ENCODE measurements at regions not wholly inside any gene's neighbourhood (a gene's known extent, or its start where the extent isn't known, plus 50 kb on each side); places are given as distances from the start of the nearest gene placed in this dataset.

DNA sequence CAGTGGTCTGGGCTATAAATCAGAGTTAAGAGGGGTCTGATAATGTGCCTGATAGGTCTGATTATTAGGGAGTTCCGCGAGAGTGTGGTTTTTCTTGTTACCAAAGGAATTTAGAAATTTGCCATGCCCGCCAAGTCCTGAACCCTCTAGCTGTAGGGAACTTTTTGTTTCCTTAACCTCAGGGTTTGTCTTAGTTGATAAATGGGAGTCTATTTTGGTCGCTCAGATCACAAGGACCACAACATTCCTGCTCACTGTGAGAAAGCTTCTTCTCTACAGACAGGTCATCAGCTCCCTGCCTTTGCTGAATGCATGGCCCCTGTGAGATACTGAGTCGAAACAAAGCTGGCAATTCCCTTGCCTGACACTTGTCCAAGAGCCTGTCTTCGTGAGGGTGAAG, 497.8 kb downstream of the HS3ST4 start:
- no peak for ATAC-seq

DNA sequence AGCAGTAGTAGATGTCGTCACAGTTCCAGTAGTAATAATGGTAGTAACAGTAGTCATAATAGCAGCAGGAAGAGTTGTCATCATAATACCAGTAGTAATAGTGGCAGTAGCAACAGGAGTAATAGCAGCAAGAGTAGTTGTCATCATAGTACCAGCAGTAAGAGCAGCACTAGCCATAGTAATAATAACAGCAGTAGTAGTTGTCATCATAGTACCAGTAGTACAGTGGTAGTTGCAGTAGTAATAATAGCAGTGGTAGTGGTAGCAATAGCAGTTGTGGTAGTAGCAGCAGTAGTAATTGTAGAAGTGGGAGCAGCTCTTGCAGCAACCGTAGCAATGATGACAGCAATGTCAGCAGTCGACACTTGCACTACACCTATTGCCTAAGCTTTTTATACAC, 502.8 kb downstream of the HS3ST4 start:
- no peak for ATAC-seq

DNA sequence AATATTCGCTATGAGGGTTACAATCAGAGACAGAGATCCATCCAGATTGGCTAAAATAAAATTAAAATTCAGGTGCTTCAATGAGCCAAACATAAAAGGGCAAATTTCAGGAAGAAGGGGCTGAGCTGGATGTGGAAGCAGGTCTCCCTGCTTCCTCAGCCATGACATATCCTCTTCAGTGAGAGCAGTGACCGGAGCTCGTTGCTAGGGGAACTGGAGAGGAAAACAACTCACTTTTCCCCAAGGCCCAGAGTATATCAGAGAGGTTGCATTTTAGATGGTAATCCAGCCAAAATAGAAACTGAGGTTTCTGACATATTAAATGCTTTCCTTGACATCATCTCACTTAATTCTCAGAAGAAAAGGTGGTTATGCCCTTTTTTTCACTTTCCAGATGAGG, 503.5 kb downstream of the HS3ST4 start:
- ATAC-seq, result no peak

DNA sequence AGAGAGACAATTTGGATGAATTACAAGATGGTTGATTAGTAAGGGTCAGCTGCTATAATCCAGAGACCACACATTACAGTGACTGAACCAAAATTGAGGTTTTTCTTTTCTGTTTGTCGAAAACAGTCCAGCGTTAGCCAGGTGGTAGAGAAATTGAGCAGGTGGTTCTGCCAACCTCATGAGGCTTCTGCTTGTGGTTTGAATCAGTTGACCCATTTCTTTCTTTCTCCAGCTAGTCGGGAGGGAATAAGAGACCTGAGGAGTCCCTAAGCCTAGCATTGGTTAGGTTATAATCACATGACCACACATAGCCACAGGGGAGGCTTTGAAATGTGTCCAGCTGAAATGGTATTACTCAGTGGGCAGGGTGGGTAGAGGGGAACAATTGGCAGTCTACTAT, 504.6 kb downstream of the HS3ST4 start:
- ATAC-seq, result no peak

DNA sequence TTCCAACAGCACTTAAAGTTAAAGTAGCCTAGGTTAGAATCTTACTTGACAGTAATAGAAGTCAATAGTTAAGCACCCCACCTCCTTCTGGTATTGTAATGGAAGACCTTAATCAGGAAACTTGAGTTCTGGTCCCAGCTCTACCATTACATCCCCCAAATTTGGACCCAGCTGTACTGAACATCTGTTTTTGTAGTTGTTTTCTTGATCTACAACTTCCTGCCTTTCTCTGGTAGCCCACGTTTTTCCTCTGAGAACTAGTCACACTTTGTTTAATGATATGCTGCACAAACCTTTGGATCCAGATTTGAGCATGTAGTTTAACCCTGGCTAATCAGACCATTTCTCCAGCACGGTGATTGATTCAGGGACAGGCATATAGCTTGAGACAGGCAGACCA, 505.0 kb downstream of the HS3ST4 start:
- ATAC-seq, result no peak

DNA sequence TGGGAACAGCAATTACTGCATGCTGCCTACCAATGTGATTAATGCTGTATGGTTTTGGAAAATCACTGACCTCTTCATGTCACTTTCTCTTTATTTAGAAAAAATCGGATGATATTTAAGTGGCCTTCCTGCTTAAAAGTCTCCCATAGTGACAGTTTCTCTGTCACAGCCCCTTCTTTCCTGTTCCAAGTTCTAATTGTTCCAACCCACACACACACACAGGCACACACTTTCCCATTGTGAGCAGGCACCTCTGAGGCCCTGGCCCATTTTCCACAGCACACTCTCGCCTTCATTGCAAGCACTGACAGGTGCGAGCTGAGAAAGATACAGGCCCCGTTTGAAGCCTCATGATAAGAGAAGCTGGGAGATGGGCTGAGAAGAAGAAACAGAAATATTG, 505.9 kb downstream of the HS3ST4 start:
- ATAC-seq, result no peak

DNA sequence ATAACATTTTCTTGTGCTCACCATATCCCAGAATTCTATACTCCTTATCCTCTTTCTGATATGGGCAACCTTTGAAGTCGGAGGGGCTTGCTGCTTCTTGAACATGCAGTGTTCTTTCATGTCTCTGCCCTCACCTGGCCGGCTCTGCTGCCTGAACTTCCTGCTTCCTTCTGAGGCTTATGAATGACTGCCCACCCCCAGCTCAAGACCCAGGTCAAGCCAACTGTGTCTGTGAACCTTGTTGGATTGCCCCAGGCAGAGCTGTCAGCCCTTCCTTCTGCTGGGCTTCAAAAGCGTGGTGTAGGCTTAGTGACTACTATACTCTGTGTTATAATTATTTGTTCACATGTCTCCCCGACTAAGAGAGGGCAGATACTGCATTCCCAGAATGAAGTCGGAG, 506.5 kb downstream of the HS3ST4 start:
- ATAC-seq, result no peak

DNA sequence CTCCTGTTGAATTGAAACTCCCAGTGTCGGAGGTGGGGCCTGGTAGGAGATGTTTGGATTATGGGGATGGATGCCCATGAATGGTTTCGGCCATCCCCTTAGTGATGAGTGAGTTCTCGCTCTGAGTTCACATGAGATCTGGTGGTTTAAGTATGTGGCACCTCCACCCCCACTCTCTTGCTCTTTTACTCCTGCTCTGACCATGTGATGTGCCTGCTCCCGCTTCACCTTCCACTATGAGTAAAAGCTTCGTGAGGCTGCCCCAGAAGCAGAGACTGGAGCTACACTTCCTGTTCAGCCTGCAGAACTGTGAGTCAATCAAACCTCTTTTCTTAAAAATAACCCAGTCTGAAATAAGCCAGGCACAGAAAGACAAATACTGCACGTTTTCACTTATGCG, 512.4 kb downstream of the HS3ST4 start:
- no peak for ATAC-seq

DNA sequence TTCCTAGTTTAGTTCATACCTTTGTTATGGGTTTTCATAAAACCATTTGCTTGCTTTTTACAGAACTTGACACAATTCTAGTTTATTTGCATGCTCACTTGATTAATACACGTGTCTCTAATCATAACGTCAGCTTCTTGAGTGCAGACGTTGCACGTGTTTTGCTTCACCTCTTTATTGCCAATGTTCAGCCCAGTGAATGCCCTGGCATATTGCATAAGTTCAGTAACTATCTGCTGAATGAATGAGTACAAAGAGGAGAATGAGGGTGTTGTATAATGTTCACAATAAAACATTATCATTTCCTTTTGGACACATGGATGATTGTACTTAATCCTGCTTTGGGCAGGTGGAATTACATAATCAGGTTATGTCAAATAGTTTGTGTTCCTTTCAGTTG, 519.8 kb downstream of the HS3ST4 start:
- no peak for ATAC-seq

DNA sequence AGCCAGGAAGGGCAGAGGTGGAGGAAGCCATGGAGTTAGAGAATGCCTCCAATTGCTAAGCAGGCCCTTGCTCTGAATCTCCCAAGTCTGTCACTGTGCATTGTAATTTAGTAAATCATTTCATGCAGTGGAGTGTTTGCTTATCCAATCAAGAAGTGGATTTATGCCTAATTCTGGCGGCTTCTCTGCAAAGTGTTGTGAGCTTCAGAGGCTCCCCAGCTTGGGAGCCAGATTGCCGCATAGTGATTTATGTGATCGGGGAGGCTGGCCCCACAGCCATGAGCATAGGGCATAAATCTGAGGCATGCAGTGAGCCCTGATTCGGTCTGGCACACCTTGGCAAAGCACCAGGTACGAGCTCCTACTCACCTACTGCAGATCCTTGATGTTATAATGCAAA, 520.8 kb downstream of the HS3ST4 start:
- ATAC-seq, result no peak

DNA sequence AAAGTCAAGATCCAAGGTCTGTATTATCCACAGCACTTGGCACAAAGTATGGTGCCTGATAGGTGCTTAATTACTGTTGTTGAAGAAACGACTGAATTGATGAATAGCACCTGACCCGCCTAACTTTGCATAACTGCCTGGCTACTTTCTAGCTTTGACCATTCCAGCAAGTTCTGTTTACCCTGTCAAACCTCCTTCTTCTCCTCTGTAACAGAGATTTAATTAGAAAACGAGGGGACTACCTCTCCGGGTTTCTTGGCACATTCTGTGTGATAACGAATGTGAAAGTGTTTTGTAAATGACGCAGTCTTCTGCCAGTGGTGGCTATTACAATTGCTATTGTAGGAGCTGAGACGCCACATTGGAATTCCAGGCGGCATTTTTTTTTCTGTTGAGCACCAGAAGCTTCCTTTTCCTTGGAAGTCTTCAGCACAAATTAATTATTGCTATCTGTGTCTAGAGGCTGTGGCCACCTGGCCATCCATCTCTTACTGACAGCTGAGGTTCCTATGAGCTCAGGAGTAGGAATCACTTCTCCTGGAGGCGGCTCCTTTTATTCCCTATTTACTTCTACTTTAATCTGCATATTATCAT, 522.9 kb downstream of the HS3ST4 start:
- no peak for ATAC-seq

DNA sequence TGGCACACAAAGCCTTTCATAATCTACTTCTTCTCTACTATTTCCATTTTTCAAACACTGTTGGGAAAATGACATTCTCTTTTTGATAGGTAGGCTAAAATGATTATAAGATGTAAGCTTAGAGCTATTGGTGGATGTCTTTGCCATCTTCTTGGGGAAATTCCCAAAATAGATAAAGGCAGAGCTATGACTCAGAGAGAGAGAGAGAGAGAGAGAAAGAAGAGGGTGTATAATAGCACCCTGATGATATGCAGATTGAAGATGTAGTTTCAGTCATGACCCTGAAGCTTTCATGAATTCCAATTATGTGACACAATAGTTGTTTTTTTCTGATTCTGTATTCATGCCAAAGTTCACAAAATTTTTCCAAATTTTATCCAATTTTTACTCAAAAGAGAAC, 529.1 kb downstream of the HS3ST4 start:
- no peak for ATAC-seq

DNA sequence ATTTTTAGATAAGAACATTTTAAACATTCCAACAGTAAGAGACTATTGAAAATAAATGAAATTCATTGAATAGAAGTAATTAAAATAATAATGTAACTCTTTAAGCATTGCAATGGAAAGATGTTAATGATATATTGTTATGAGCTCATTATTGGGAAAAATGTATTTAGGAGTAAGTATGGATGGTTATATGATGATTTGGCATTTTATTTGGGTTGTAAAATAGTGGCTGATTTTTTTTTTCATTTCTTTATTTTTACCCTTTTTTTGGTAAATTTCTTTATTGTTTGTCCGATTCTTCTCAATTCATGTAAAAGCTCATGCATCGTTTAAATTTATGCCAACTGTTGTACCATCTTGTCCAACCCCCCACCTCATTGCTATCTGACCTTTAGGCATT, 539.9 kb downstream of the HS3ST4 start:
- ATAC-seq, result no peak

DNA sequence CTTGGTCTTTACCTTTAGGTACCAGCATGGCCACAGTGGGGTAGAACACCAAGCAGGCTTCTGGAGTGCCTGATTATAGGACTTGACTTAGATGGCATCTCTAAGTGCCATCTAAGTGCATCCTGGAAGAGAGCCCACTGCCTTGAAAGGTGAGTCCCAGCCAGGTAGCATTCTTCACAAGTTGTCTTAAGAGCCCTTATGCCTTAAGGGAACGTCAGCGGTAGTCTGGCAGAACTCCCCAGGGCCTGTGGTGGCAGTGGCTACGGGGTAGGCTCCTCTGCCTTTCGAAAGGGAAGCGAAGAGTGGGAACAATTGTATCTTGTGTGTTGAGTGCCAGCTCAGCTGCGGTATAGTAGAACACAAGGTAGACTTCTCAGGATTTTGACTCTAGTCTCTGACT, 549.0 kb downstream of the HS3ST4 start:
- ATAC-seq, result no peak

DNA sequence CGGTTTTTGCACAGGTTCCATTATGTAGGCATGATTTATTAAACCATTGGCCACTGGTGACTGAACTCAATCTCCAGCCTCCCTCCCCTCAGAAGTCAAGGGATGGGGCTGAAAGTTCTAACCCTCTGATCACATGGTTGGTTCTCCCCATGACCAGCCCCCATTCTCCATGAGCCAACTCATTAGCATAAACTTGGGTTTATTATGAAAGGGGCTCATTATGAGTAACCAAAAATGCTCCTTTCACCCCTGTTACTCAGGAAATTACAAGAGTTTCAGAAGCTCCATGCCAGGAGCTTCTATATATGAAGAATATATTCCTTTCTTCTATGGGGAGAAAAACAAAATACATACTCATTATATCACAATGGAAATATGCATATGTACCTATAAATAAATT, 555.3 kb downstream of the HS3ST4 start:
- no peak for ATAC-seq

DNA sequence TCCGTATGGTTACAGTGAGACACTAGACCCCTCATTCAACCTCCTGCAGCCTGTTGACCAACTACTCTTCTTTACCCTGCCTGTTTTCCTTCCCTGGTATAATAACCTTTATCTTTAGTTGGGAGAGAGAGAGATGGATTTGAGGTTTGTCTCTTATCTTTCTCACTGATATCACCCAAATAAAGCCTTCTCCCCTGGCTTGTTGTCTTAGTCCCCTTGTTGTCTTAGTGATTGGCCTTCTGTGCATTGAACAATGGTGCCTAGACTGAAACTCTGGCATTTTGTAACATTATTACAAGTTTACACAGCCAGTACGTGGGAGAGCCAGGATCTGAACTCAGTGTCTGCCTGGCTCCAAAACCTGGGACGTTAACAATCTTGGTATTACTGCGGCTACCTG, 560.8 kb downstream of the HS3ST4 start:
- no peak for ATAC-seq

DNA sequence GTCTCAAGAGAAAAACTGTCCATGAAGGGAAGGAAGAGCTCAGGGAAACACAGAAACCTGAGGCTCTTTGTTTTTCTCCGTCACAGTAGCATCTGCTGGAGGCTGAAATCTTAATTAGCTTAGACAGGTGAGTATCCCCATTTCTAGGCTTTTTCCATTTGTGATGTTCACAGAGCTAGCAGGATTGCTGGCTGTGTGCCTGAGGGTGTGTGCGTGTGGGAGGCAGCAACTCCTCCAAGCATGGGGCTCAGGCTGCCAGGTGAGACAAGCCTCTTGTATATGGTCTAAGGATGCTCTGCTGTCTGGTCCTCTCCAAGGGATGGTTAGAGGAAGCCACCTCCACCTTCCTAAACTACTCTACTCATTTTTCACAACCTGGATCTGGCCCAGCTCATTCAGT, 569.9 kb downstream of the HS3ST4 start:
- no peak for ATAC-seq

DNA sequence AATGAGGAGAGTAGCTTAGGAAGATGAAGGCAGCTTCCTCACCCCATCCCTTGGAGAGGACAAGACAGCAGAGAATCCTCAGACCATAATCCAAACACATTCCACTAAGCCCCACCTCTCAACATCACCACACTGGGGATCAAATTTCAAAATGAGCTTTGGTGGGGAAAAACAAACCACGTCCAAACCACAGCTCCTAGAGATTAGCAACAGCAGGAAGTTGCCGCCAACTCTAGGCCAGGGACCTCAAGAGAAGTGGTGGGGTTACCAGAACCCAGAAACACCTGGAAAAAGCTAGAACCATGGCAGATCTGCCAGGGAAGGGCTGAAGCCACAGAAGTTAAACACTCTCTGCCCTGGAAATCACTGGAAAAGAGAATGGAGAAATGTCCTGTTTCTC, 571.6 kb downstream of the HS3ST4 start:
- ATAC-seq, result no peak

DNA sequence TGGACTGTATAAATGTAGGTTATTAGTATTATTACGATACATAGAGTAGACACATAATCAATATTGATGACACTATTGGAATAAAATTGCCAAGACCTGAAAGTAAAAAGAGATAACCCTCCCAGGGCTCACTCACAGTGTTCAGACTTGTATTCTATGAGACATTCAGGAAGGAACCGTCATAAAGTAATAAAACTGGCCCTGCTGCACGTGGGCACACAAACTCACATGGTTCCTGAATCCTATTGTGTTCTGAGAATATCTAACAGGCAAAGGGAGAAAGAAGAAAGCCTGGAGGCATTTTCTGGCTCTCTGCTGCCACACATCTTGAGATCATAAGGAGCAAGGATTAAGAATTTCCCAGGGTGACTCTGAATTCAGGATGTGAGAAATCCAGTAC, 575.9 kb downstream of the HS3ST4 start:
- ATAC-seq, result no peak

DNA sequence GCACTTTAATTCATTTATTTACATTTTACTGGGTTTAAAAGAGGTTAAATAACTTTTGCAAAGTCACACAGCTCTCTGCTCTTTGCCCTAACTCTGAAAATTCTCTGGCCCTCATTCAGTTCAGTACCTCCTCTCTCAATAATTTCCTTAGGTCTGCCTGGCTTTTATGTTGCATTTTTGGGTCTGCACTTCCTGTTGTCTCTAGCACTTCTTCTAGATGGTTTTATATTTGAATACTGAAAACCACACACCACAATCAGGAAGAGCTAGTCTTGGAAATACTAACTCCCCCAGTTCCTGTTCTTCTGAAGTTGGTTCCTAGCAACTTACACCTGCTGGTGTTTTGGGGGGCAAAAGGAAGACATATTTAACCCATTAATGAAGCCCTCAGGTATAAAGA, 577.9 kb downstream of the HS3ST4 start:
- ATAC-seq, result no peak

DNA sequence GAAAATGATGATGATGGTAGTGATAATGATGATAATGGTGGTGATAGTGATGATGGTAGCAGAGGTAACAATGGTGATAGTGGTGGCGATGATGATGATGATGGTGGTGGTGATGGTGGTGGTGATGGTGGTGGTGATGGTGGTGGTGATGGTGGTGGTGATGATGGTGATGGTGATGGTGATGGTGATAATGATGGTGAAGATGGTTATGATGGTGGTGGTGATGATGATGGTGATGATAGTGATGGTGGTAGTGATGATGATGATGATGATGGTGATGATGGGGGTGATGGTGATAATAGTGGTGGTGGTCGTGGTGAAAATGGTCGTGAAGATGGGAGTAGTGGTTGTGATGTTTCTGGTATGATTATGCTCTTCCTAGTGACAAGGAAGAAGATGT, 581.8 kb downstream of the HS3ST4 start:
- ATAC-seq, result no peak

DNA sequence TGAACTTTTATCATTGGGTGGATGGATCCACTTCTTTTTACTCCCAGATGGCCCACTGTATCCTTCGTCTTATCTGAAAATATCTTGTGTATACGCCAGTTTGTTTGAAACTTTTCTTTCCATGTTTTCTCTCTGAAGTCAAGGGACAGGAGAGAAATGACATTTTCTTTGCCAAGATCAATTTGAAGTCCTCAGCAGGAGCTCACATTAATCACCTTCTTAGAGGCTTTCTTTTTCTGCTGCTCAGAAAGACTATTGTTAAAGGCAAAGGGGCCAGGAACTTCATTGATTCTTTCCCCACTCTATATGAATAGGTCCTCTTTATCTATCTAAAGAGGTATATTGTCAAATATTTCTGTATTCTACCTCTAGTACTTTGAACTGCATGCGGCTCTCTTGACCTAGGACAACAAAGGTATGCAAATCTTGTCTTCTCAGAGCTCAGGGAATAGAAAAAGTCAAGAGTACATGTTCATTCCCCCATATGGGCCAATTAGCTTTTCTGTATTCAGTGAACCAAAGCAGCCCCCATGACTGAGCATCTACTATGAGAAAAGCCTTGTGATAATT, 583.3 kb downstream of the HS3ST4 start:
- ATAC-seq, result no peak

DNA sequence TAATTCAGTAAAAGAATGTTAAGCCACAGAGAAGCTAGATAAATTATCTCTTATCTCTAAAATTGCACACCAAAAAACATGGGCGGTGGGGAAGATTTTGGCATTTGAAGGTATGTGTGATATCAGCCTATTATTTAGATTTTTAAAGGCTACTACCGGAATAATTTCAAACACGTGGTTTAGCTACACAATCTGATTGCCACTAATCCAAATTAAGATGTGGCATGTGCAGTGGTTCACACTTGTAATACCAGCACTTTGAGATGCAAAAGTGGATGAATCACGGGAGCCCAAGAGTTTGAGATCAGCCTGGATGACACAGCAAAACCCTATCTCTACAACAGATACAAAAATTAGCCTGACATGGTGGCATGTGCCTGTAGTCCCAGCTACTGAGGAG, 584.5 kb downstream of the HS3ST4 start:
- no peak for ATAC-seq

DNA sequence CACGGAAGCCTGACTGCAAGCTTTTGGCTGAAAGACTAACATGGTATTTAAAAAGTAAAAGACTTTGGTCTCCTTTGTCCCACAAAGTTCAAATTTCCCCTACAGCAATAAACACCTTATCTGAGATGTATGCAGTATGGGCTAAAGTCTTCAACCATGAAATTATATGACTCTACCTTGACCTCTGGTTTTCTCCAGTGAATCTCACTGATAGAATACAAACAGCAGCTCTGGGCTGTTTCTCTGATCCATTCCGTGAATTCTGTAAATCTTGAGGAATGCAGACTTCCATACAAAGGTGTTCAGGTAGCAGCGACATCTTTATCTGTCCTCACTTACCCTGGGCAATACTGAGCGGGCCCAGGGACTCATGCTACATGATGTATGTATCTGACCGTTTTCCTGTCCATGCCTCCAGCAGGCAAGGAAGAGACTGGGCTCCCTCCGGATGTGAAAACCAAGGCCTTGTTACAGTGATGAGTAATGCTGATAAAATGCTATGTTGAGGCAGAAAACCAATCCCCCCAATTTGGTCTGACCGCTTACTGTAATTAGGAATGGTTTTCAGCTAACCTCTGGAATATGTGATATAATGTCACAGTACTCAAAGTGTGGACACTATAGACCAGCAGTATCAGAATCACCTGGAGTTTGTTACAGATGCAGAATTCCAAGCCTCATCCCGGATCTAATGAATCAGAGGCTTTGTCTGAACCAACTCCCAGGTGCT, 589.8 kb downstream of the HS3ST4 start:
- ATAC-seq, result no peak
